ENCODE measurements at regions not wholly inside any gene's neighbourhood (a gene's known extent, or its start where the extent isn't known, plus 50 kb on each side); places are given as distances from the start of the nearest gene placed in this dataset.
A peak's percentile ranks its signal among the peaks of the same experiment; 100 is the strongest.

DNA sequence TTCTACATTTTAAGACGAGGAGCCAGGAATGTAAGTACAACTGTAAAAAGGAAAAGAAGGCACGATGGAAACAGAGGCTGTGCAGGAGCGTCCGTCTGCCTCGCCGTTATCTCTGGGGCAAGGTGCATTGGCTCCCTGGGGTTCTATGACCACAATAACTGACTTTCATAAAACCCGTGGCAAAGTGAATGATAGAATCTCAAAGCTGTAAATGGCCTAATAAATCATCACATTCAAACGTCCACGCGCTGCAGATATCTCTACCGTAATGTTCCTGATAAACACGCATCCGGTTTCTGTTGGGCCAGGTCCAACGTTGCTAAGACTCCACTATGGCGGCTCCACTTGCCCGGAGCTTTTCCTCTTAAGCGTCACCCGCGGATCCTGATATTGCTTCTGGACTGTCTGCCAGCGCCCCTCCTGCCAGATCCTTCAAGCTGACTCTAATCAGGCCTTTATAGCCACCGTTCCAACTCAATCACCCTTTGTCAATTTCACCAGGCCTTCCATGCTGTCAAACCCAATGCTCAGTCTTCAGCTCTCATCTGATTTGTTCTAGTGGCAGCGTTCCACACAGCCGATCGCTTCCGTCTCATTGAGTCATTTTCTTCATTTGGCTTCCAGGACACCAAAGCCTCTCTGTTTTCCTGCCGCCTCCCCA, 265.6 kb upstream of the FOXK1 start:
- 24% methylated on average over 26 of the region's 26 CpGs for WGBS (ENCODE audit: low lambda C conversion rate)
- Histone ChIP-seq H3K4me2 (ENCODE audit: low read depth, low read length) (peak overlapping the region; percentile 67), H3K9ac (ENCODE audit: insufficient read depth, low read depth, low read length) (no peak overlapping the region), H3K79me2 (ENCODE audit: insufficient read depth, low read length) (no peaks in the 10 kb centered on the region), H3K4me3 (replicated peaks in 1 of 3; ENCODE audit: insufficient read depth in 1 of 3, low read depth in 2 of 3, low read length in 3 of 3) (no peak overlapping the region; a peak in 2 of 6 replicates), H3K4me1 (ENCODE audit: insufficient read depth, low read length) (peaks cover 9% of the 10 kb centered on the region; the same call in 1 of the 2 replicates), H2AFZ (ENCODE audit: low read length) (no peak overlapping the region), H3K9me3 (ENCODE audit: low read length) (peaks cover 9% of the 10 kb centered on the region; the same call in 1 of the 2 replicates), H3K27me3 (ENCODE audit: control insufficient read depth in 1 of 2, insufficient read depth in 2 of 2, low read length in 2 of 2) (no peaks in the 10 kb centered on the region; a peak in 1 of 5 replicates), H3K36me3 (replicated peaks in 1 of 2; ENCODE audit: control insufficient read depth in 1 of 2, insufficient read depth in 2 of 2, low read length in 2 of 2) (no peaks in the 10 kb centered on the region), H3K27ac (ENCODE audit: extremely low read length, insufficient read depth, low read length) (no peak overlapping the region), H4K20me1 (ENCODE audit: insufficient read depth, low read length) (no peaks in the 10 kb centered on the region)
- POLR2A ChIA-PET = no interaction called here
- FAIRE-seq (no peak), ATAC-seq (no peak), DNase-seq (ENCODE audit: low spot score) (no peak)
- CTCF ChIA-PET (ENCODE audit: low intra/inter-chr PET ratio, low total read pairs) = no interaction called here
- intact Hi-C loops (cut with micrococcal nuclease; ENCODE audit: unreplicated experiment) = no loop called here
- BruUV-seq (replicated peaks) = no TSS peak
- in situ Hi-C loops (cut with HindIII; ENCODE audit: extremely low pct_ligation_motif_present, low pct_unique_long_range_greater_than_20kb) = no loop called here
- TF ChIP-seq GZF1 (CRISPR knock-in tag; IDR thresholded peaks at IDR 0.05) = peak; percentile 99
- 0 out of 2 replicates have a peak, but pooled peaks have one; percentile 35 for TF ChIP-seq SRF (IDR thresholded peaks at IDR 0.05; ENCODE audit: low read depth, low read length)
- TF ChIP-seq, protein P1, sequence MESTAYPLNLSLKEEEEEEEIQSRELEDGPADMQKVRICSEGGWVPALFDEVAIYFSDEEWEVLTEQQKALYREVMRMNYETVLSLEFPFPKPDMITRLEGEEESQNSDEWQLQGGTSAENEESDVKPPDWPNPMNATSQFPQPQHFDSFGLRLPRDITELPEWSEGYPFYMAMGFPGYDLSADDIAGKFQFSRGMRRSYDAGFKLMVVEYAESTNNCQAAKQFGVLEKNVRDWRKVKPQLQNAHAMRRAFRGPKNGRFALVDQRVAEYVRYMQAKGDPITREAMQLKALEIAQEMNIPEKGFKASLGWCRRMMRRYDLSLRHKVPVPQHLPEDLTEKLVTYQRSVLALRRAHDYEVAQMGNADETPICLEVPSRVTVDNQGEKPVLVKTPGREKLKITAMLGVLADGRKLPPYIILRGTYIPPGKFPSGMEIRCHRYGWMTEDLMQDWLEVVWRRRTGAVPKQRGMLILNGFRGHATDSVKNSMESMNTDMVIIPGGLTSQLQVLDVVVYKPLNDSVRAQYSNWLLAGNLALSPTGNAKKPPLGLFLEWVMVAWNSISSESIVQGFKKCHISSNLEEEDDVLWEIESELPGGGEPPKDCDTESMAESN (CRISPR knock-in tag; conservative IDR thresholded peaks at IDR 0.05) = 0 out of 2 replicates have a peak, but pooled peaks have one; percentile 38
- TF ChIP-seq ZNF292 (CRISPR knock-in tag; IDR thresholded peaks at IDR 0.05; ENCODE audit: borderline replicate concordance, low read depth) = no peak

DNA sequence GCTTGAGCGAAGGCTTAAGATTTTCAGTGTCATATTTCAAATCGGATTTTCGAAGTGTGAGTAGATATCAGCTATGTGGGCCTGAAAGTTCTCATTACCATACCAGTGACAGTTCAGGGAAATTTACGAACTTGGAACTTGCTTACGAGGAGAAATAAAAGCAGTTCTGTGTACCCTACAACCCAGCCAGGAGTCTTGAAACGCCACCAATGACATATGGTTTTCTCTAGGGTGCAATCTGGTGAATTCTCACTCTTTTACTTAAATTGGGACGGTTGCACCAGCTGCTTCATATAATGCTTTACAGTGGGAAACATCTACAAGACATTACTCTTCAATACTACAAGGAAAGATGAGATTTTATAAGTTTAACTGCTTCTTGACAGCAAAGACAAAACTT, 253.6 kb upstream of the FOXK1 start:
- H3K79me2 ChIP-seq (ENCODE audit: insufficient read depth, low read length) = no peaks in the 10 kb centered on the region
- in situ Hi-C loops (cut with HindIII; ENCODE audit: extremely low pct_ligation_motif_present, low pct_unique_long_range_greater_than_20kb) (no loop called here), intact Hi-C loops (cut with micrococcal nuclease; ENCODE audit: unreplicated experiment) (no loop called here)
- ATAC-seq (no peak), FAIRE-seq (no peak), DNase-seq (ENCODE audit: low spot score) (no peak)
- H4K20me1 ChIP-seq (ENCODE audit: insufficient read depth, low read length) = no peaks in the 10 kb centered on the region
- H3K27ac ChIP-seq (ENCODE audit: extremely low read length, insufficient read depth, low read length) = no peak overlapping the region
- BruUV-seq (replicated peaks) = no TSS peak
- TF ChIP-seq SETDB1 (CRISPR knock-in tag; IDR thresholded peaks at IDR 0.05; ENCODE audit: borderline replicate concordance) (no peak), GATA4 (IDR thresholded peaks at IDR 0.05; ENCODE audit: borderline replicate concordance, low read depth) (no peak), FOXM1 (CRISPR knock-in tag; IDR thresholded peaks at IDR 0.05) (no peak), CHD2 (IDR thresholded peaks at IDR 0.05; ENCODE audit: low read depth, low read length) (no peak)
- TF ChIP-seq, protein P2, sequence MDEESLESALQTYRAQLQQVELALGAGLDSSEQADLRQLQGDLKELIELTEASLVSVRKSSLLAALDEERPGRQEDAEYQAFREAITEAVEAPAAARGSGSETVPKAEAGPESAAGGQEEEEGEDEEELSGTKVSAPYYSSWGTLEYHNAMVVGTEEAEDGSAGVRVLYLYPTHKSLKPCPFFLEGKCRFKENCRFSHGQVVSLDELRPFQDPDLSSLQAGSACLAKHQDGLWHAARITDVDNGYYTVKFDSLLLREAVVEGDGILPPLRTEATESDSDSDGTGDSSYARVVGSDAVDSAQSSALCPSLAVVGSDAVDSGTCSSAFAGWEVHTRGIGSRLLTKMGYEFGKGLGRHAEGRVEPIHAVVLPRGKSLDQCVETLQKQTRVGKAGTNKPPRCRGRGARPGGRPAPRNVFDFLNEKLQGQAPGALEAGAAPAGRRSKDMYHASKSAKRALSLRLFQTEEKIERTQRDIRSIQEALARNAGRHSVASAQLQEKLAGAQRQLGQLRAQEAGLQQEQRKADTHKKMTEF (CRISPR knock-in tag; IDR thresholded peaks at IDR 0.05) = no peak
- TF ChIP-seq, protein P3, sequence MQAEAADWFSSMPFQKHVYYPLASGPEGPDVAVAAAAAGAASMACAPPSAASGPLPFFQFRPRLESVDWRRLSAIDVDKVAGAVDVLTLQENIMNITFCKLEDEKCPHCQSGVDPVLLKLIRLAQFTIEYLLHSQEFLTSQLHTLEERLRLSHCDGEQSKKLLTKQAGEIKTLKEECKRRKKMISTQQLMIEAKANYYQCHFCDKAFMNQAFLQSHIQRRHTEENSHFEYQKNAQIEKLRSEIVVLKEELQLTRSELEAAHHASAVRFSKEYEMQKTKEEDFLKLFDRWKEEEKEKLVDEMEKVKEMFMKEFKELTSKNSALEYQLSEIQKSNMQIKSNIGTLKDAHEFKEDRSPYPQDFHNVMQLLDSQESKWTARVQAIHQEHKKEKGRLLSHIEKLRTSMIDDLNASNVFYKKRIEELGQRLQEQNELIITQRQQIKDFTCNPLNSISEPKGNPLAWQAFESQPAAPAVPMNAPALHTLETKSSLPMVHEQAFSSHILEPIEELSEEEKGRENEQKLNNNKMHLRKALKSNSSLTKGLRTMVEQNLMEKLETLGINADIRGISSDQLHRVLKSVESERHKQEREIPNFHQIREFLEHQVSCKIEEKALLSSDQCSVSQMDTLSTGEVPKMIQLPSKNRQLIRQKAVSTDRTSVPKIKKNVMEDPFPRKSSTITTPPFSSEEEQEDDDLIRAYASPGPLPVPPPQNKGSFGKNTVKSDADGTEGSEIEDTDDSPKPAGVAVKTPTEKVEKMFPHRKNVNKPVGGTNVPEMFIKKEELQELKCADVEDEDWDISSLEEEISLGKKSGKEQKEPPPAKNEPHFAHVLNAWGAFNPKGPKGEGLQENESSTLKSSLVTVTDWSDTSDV (CRISPR knock-in tag; IDR thresholded peaks at IDR 0.05) = no peak
- H3K4me1 ChIP-seq (ENCODE audit: insufficient read depth, low read length) = no peaks in the 10 kb centered on the region
- ChIA-PET POLR2A (no interaction called here), CTCF (ENCODE audit: low intra/inter-chr PET ratio, low total read pairs) (no interaction called here)
- H3K9me3 ChIP-seq (ENCODE audit: low read length) = peaks cover 12% of the 10 kb centered on the region
- no peak overlapping the region for H3K4me2 ChIP-seq (ENCODE audit: low read depth, low read length)
- no peak overlapping the region for H3K4me3 ChIP-seq (replicated peaks in 1 of 3; ENCODE audit: insufficient read depth in 1 of 3, low read depth in 2 of 3, low read length in 3 of 3)
- 12% methylated on average over 7 of the region's 7 CpGs for whole genome bisulfite sequencing (ENCODE audit: low lambda C conversion rate)
- no peaks in the 10 kb centered on the region for H3K27me3 ChIP-seq (ENCODE audit: control insufficient read depth in 1 of 2, insufficient read depth in 2 of 2, low read length in 2 of 2)
- no peak overlapping the region for H3K9ac ChIP-seq (ENCODE audit: insufficient read depth, low read depth, low read length)
- no peak overlapping the region for H2AFZ ChIP-seq (ENCODE audit: low read length)
- H3K36me3 ChIP-seq (replicated peaks in 1 of 2; ENCODE audit: control insufficient read depth in 1 of 2, insufficient read depth in 2 of 2, low read length in 2 of 2) = no peaks in the 10 kb centered on the region

Measured in HepG2 (cell line).